Germinal center (tissue), 1 donor: ENCODE measurements at regions not wholly inside any gene's neighbourhood (a gene's known extent, or its start where the extent isn't known, plus 50 kb on each side); places are given as distances from the start of the nearest gene placed in this dataset.
"Not testable (repeated sequence)": the region's sequence is repeated elsewhere in the genome, so short reads cannot be mapped to it uniquely, and the experiment has no call there.

Experiments used
- DNase-seq: peaks from one replicate; pipeline ENCODE4 v3.0.0; 2012; ENCODE audit warnings: mixed read lengths, low spot score

DNA sequence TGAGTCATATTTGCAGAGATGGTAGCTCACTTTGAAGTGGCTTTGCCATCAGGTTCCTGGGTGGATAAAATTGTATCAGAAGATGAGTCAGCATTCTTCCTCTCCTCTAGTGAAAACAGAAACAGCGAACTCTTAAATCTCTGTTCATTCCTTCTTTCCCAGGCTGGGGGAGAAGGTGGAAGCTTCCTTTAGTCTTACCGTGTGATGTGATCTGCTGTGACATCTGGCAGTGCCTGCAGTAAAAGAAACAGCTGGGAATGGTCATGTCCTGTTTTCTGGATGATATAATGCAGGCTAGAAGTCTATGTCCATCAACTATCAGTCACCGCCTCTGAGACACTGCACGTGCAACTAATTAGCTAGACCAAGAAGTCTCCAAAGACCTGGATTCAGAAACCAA lies 171.6 kb downstream of the VAPA start:
- DNase-seq: no peak

- DNase-seq: no peak
These were observed 172.1 kb downstream of the VAPA start for GRCh38 chr18:10085876-10086275.

- no peak for DNase-seq
These were observed 172.8 kb downstream of the VAPA start for GRCh38 chr18:10086458-10087210.

- no peak for DNase-seq
These were observed 174.9 kb downstream of the VAPA start for GRCh38 chr18:10088734-10089133.

GRCh38 chr18:10089881-10090280 lies 176.1 kb downstream of the VAPA start:
- DNase-seq: no peak

GRCh38 chr18:10090668-10091067 lies 176.9 kb downstream of the VAPA start:
- DNase-seq: no peak

DNA sequence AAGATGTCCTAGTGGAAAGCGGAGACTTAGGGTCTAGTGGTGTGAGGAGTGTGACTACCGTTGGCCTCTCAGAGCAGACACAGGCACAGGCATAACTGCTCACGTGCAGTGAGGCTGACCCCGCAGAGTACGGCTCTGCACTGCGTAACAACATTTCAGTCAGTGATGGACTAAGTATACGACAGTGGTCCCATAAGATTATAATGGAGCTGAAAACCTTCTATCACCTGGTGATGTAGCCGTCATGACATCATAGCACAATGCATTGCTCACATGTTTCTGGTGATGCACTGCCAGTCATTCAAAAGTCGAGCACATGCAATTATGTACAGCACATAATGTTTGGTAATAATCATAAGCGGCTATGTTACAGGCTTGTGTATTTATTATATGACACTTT lies 179.6 kb downstream of the VAPA start:
- no peak for DNase-seq

DNA sequence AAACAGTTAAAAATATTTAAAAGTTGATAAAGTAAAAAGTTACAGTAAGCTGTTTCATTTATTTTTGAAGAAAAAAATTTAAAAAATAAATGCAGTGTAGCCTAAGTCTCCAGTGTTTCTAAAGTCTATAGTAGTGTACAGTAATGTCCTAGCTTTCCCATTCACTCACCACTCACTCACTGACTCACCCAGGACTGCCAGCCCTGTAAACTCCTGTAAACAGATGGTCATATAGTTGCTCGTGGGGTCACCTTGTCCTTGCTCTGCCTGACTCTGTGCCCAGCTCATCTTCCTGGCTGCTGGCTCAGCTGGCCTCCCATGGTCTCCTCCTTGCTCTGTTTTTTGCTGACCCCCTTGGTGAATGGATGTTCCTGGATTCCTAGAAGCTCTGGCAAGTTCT lies 180.3 kb downstream of the VAPA start:
- no peak for DNase-seq

GRCh38 chr18:10094655-10095054 lies 180.8 kb downstream of the VAPA start:
- DNase-seq: no peak

DNA sequence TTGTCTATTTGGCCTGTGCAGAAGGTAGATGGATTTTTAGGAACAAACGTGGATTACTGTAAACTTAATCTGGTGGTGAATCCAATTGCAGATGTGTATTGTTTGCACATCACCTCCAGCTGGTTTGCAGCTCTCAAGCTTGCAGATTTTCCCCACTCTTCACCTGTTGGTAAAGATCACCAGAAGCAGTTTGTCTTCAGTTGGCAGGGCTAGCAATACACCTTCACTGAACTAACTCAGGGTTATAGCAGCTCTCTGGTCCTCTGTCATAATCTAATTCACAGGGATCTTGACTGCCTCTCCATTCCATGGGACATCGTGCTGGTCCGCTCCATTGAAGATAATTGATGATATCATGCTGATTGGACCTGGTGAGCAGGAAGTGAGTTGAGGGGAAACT lies 181.5 kb downstream of the VAPA start:
- no peak for DNase-seq

DNA sequence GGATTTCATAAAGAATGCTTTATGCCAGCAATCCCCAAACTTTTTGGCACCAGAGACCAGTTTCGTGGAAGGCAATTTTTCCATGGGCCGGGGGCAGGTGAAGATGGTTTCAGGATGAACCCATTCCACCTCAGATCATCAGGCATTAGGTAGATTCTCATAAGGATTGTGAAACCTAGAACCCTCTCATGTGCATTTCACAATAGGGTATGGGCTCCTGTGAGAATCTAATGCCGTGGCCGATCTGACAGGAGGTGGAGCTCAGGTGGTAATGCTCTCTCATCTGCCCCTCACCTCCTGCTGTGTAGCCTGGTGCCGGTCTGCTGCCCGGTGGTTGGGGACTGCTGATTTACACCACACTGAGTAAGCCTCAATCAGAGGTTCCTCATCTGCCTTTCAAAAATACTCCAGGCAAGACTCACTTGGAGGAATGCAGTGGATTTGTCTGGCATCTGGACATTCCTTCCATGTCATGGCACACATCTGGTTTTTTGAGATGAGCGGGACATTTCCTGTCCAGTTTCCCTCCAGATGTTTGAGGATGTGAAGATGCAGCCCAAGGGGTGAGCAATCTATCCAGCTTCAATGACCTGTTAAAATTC lies 185.8 kb downstream of the VAPA start:
- no peak for DNase-seq

- no peak for DNase-seq
These were observed 186.4 kb downstream of the VAPA start for GRCh38 chr18:10100196-10100595.

GRCh38 chr18:10100941-10101701 lies 187.3 kb downstream of the VAPA start:
- no peak for DNase-seq

- DNase-seq: no peak
These were observed 187.9 kb downstream of the VAPA start for GRCh38 chr18:10101729-10102128.

DNA sequence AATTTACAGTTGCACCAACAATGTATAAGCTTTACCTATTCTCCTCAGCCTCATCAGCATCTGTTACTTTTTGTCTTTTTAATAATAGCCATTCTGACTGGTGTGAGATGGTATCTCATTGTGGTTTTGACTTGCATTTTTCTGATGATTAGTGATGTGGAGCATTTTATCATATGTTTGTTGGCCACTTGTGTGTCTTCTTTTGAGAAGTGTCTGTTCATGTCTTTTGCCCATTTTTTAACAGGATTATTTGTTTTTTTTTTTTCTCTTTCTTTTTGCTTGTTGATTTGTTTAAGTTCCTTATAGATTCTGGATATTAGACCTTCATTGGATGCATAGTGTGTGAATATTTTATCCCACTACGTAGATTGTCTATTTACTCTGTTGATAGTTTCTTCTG lies 191.3 kb downstream of the VAPA start:
- DNase-seq: not testable (repeated sequence)

GRCh38 chr18:10111191-10111590 lies 197.4 kb downstream of the VAPA start:
- DNase-seq: no peak

DNA sequence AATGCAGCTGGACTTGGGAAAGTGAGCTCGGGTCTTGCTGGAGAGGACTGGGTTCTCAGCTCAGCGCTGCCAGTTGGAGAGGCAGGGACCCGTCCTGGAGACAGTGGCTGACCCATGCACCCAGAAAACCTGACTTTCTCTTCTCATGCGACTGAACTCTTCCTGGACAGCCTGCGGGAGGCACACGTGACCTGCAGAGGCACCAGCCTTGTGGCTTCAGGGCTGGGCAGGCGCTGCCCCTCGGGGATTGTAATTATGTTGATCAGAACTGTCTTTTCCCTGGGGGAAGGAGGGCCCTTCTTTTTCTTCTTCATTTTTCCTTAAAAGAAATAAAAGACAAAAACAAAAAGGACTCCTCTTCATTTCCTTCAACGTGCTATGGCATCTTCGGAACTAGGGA lies 198.1 kb downstream of the VAPA start:
- no peak for DNase-seq

GRCh38 chr18:10113121-10114022 lies 199.6 kb downstream of the VAPA start:
- DNase-seq: no peak

DNA sequence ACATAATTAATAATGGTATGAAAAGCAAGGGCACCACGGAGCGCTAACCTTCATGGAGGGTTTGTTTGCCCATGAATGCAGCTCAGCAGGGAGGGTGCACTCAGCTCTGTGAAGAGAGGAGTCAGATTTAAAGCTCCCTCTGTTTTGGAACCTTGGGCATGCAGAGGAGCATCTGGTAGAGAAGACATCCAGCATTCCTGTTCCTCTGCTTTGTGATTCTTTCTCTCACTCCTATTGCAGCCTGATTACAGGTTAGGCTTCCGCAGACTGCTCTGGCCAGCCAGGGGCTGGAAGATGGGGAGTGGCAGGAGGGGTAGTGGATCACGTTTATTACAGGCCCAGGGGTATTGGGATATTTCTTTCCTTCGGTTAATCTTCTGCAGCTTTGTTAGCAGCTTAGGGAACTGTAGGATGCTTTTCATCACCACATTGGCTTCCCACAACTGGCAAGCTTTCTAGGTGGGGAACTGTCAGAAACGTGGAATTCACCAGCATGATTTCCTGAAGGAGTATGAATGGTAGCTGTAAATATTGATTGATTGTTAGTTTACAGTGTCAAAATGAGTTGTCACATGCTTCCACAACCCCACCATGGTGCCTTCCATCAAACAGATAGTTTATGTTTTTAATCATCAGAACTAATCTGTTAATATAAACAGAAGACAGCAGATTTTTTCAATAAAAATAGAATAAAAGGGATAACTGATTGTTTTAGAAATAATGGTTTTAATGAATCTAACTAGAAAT lies 201.1 kb downstream of the VAPA start:
- no peak for DNase-seq

- DNase-seq: no peak
These were observed 202.8 kb downstream of the VAPA start for GRCh38 chr18:10116574-10116973.

- no peak for DNase-seq
These were observed 205.7 kb downstream of the VAPA start for GRCh38 chr18:10119528-10119927.
